Brain microvascular endothelial cell (primary cell): ENCODE measurements at regions not wholly inside any gene's neighbourhood (a gene's known extent, or its start where the extent isn't known, plus 50 kb on each side); places are given as distances from the start of the nearest gene placed in this dataset.

Experiments
- DNase-seq: peaks from one replicate; pipeline ENCODE4 v3.0.0-alpha.2; 2020
- H3K27ac ChIP-seq: fragments of 250-450 bp; sonication (Bioruptor Pico); 2 replicates; pipeline ENCODE4 v1.5.1; 2020; ENCODE audit warnings: mild to moderate bottlenecking, moderate library complexity
- H3K27me3 ChIP-seq: fragments of 250-450 bp; sonication (Bioruptor Pico); replicated peaks from 2 replicates; pipeline ENCODE4 v1.5.1; 2020; ENCODE audit warnings: mild to moderate bottlenecking
- H3K36me3 ChIP-seq: fragments of 250-450 bp; sonication (Bioruptor Pico); replicated peaks from 2 replicates; pipeline ENCODE4 v1.5.1; 2020; ENCODE audit warnings: mild to moderate bottlenecking
- H3K4me3 ChIP-seq: 2 replicates; pipeline ENCODE4 v1.5.1; 2011; ENCODE audit warnings: low read depth, mild to moderate bottlenecking, control low read depth, low read length, moderate library complexity
- CTCF ChIP-seq: IDR thresholded peaks from 2 replicates; pipeline ENCODE4 v1.5.1; 2011; ENCODE audit warnings: low read depth, mild to moderate bottlenecking, moderate library complexity, low read length, control low read depth, inconsistent platforms; ENCODE audit errors: missing control alignments
- in situ Hi-C: cut with HindIII; loops from 2 replicates; pipeline ENCODE4 v1.10.0; 2017; ENCODE audit warnings: low sequenced_read_pairs, low pct_ligation_motif_present

GRCh38 chr2:195390686-195391321, 266.2 kb upstream of the SLC39A10 start:
- Histone ChIP-seq H3K36me3 (no peaks in the 10 kb centered on the region), H3K27ac (no peak overlapping the region), H3K27me3 (no peaks in the 10 kb centered on the region), H3K4me3 (no peak overlapping the region)
- in situ Hi-C loops, result no loop called here
- TF ChIP-seq CTCF, result no peak
- DNase-seq, result no peak

DNA sequence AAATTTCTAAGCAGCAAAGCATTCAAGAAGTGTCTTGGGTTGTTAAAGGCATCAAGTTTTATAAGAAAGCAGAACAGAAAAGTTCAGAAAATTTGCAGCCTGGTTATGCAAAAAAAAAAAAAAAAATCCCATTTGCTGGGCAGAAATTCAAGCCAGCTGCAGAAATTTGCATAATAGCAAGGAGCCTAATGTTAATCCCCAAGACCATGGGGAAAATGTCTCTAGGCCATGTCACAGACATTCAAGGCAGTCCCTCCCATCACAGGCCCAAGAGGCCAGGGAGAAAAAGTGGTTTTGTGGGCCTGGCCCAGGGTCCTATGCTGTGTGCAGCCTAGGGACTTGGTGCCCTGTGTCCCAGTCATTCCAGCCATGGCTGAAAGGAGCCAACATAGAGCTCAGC, 269.0 kb upstream of the SLC39A10 start:
- in situ Hi-C loops, result no loop called here
- DNase-seq, result no peak
- Histone ChIP-seq H3K27me3 (no peaks in the 10 kb centered on the region), H3K36me3 (no peaks in the 10 kb centered on the region), H3K27ac (no peak overlapping the region), H3K4me3 (no peak overlapping the region)
- no peak for TF ChIP-seq CTCF

DNA sequence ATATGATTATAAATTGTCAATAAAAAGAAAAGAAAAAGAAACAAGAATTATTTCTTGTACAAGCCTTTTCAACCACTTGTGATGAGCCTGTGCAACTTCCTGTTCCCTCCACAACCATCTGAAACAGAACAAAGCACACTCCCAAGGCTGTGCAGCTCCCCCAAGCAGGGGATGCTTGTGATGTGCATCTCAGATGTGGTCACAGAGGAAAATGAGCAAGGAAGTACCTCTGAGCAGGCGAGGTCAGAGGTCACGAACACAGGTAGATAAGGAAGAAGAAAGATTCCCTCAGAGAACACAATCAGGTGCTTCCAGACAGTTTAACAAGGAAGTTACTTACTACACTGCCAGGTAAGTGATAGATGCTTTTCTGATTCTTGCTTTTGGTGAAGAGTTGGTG, 274.8 kb upstream of the SLC39A10 start:
- in situ Hi-C loops, result no loop called here
- Histone ChIP-seq H3K27me3 (no peaks in the 10 kb centered on the region), H3K36me3 (no peaks in the 10 kb centered on the region), H3K27ac (no peak overlapping the region), H3K4me3 (no peak overlapping the region)
- no peak for TF ChIP-seq CTCF
- DNase-seq, result no peak

GRCh38 chr2:195370167-195370943, 286.7 kb upstream of the SLC39A10 start:
- Histone ChIP-seq H3K4me3 (no peak overlapping the region), H3K27me3 (no peaks in the 10 kb centered on the region), H3K36me3 (no peaks in the 10 kb centered on the region), H3K27ac (no peak overlapping the region)
- no peak for TF ChIP-seq CTCF
- in situ Hi-C loops, result no loop called here
- DNase-seq, result no peak

DNA sequence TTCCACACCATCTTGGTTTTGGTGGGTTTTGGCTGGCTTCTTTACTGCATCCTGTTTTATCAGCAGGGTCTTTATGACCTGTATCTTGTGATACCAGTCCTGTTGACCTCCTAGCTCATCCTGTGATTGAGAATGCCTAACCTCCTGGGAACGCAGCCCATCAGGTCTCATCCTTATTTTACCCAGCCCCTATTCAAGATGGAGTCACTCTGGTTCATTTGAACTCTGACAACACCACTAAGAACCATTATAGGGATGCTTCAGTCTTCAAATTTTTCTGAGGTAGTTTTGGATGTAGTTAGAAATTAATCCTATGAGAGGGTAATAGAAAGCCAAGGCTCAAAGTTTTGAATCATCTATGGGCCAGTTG, 287.8 kb upstream of the SLC39A10 start:
- Histone ChIP-seq H3K4me3 (no peak overlapping the region), H3K27me3 (no peaks in the 10 kb centered on the region), H3K27ac (no peak overlapping the region), H3K36me3 (no peaks in the 10 kb centered on the region)
- no peak for DNase-seq
- in situ Hi-C loops, result no loop called here
- TF ChIP-seq CTCF, result no peak
